Fibroblast of the conjunctiva (primary cell): ENCODE measurements at regions not wholly inside any gene's neighbourhood (a gene's known extent, or its start where the extent isn't known, plus 50 kb on each side); places are given as distances from the start of the nearest gene placed in this dataset.
A peak's percentile ranks its signal among the peaks of the same experiment; 100 is the strongest.

ENCODE experiments used
- DNase-seq: peaks from one replicate; pipeline ENCODE4 v3.0.0-alpha.2; 2010; ENCODE audit warnings: low read depth

- DNase-seq: no peak
These were observed 51.8 kb upstream of the NDUFB4 start for GRCh38 chr3:120544361-120544760.

GRCh38 chr3:120536642-120537041, 59.5 kb upstream of the NDUFB4 start:
- no peak for DNase-seq

DNA sequence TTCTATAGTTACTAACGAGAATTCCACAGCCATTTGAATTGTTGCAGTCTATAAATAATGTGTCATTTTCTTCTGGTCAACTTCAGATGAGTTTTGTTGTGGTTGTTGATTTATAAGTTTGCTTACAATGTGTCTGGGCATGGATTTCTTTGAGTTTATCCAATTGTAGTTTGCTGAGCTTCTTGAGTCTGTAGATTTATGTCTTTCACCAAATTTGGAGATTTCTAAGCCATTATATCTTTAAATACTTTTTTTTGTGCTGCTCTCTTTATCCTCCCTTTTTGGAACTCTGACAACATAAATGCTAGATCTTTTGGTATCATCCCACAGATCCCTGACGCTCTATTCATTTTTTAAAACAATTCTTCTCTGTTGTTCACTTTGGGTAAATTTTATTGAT, 63.2 kb upstream of the NDUFB4 start:
- no peak for DNase-seq

DNA sequence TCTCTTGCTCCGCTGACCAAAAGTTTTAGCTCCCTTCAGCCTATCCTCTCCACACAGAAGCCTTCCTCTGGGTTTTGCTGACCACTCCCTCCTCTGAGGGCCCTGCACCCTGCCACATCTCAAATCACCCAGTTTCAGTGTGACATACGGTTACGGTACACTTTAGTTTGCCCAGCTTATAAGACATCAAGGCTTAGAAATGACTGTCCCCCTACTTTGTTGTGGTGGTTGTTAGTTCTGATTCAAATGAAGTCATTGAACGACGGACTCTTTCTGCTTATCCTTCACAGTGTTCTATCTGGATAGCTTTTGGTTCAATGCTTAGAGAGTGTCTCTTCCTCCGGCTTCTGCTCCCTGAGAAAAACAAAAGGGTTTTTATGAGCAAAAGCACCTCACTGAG, 68.0 kb upstream of the NDUFB4 start:
- DNase-seq: no peak

GRCh38 chr3:120526011-120526870, 69.9 kb upstream of the NDUFB4 start:
- DNase-seq: no peak

GRCh38 chr3:120524171-120524923, 71.8 kb upstream of the NDUFB4 start:
- peak; percentile 14 for DNase-seq

GRCh38 chr3:120516136-120516535, 65.3 kb upstream of the FSTL1 start:
- DNase-seq: no peak

- DNase-seq: no peak
These were observed 61.9 kb upstream of the FSTL1 start for GRCh38 chr3:120512655-120513054.

GRCh38 chr3:120506828-120507774, 56.3 kb upstream of the FSTL1 start:
- DNase-seq: peak; percentile 46

- no peak for DNase-seq
These were observed 55.5 kb upstream of the FSTL1 start for GRCh38 chr3:120506076-120506827.

GRCh38 chr3:120503727-120504616, 53.2 kb upstream of the FSTL1 start:
- DNase-seq: no peak

DNA sequence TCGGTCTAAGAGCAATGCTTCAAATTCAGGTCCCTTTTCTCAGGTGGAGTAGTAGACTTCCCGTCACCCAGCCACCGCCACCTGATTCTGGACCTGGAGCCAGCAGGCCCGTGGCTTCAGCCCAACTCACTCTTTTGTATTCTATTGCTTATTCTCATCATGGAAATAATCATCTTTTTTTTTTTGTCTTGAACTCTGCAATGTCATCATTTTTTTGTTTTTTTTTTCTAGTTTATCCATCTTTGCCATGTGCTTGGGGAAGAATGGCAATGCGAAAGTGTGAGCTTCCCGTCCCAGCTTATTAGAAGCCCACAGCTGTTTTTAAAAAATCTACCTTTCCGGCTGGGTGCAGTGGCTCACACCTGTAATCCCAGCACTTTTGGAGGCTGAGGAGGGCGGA, 51.3 kb upstream of the FSTL1 start:
- no peak for DNase-seq
